Osteocyte (in vitro differentiated cells): ENCODE measurements at regions not wholly inside any gene's neighbourhood (a gene's known extent, or its start where the extent isn't known, plus 50 kb on each side); places are given as distances from the start of the nearest gene placed in this dataset.

Source experiments
- DNase-seq: peaks from one replicate; pipeline ENCODE4 v3.0.0; 2021; ENCODE audit warnings: mixed read lengths; ENCODE audit not compliant: unreplicated experiment; ENCODE audit errors: extremely low spot score
- H3K27ac Mint-ChIP-seq: one replicate; pipeline ENCODE4 v1.8.0; 2021; ENCODE audit warnings: mild to moderate bottlenecking, mixed read lengths; ENCODE audit not compliant: unreplicated experiment
- H3K27me3 Mint-ChIP-seq: one replicate; pipeline ENCODE4 v1.8.0; 2021; ENCODE audit warnings: mixed read lengths; ENCODE audit not compliant: unreplicated experiment
- H3K36me3 Mint-ChIP-seq: one replicate; pipeline ENCODE4 v1.8.0; 2021; ENCODE audit warnings: mixed read lengths; ENCODE audit not compliant: unreplicated experiment
- H3K4me1 Mint-ChIP-seq: one replicate; pipeline ENCODE4 v1.8.0; 2021; ENCODE audit warnings: mixed read lengths; ENCODE audit not compliant: unreplicated experiment
- H3K4me3 Mint-ChIP-seq: one replicate; pipeline ENCODE4 v1.8.0; 2021; ENCODE audit warnings: mild to moderate bottlenecking, moderate library complexity, mixed read lengths; ENCODE audit not compliant: unreplicated experiment
- H3K9me3 Mint-ChIP-seq: one replicate; pipeline ENCODE4 v1.8.0; 2021; ENCODE audit warnings: mixed read lengths; ENCODE audit not compliant: unreplicated experiment
- CTCF ChIP-seq: fragments of 200-600 bp; sonication (generic); IDR thresholded peaks from 2 replicates; pipeline ENCODE4 v1.5.0; 2021; ENCODE audit warnings: antibody characterized with exemption, mild to moderate bottlenecking, moderate library complexity

GRCh38 chr3:106365061-106365691 is 496.4 kb upstream of the CBLB start:
- Mint-ChIP-seq H3K27me3 (no peaks in the 10 kb centered on the region), H3K4me1 (peaks cover 2% of the 10 kb centered on the region), H3K36me3 (no peaks in the 10 kb centered on the region), H3K9me3 (no peaks in the 10 kb centered on the region), H3K27ac (no peak overlapping the region), H3K4me3 (no peak overlapping the region)
- TF ChIP-seq CTCF = no peak
- no peak for DNase-seq

- TF ChIP-seq CTCF = no peak
- H3K4me3 Mint-ChIP-seq = no peak overlapping the region
- no peaks in the 10 kb centered on the region for H3K9me3 Mint-ChIP-seq
- no peak overlapping the region for H3K27ac Mint-ChIP-seq
- H3K27me3 Mint-ChIP-seq = no peaks in the 10 kb centered on the region
- DNase-seq = no peak
- no peaks in the 10 kb centered on the region for H3K36me3 Mint-ChIP-seq
- peaks cover 2% of the 10 kb centered on the region for H3K4me1 Mint-ChIP-seq
Measured at GRCh38 chr3:106366352-106366751, 497.5 kb upstream of the CBLB start.

GRCh38 chr3:106367496-106367895 is 498.7 kb upstream of the CBLB start:
- Mint-ChIP-seq H3K4me3 (no peak overlapping the region), H3K36me3 (no peaks in the 10 kb centered on the region), H3K4me1 (peaks cover 2% of the 10 kb centered on the region), H3K9me3 (no peaks in the 10 kb centered on the region), H3K27me3 (no peaks in the 10 kb centered on the region), H3K27ac (no peak overlapping the region)
- DNase-seq = no peak
- TF ChIP-seq CTCF = no peak

GRCh38 chr3:106371221-106371970 is 502.6 kb upstream of the CBLB start:
- Mint-ChIP-seq H3K4me3 (no peak overlapping the region), H3K4me1 (peaks cover 5% of the 10 kb centered on the region), H3K27ac (no peak overlapping the region), H3K27me3 (no peaks in the 10 kb centered on the region), H3K36me3 (no peaks in the 10 kb centered on the region), H3K9me3 (no peaks in the 10 kb centered on the region)
- no peak for DNase-seq
- no peak for TF ChIP-seq CTCF

- Mint-ChIP-seq H3K4me3 (no peak overlapping the region), H3K9me3 (no peaks in the 10 kb centered on the region), H3K36me3 (no peaks in the 10 kb centered on the region), H3K27me3 (no peaks in the 10 kb centered on the region), H3K27ac (no peak overlapping the region), H3K4me1 (peaks cover 5% of the 10 kb centered on the region)
- no peak for TF ChIP-seq CTCF
- no peak for DNase-seq
Measured at GRCh38 chr3:106371971-106372805, 503.4 kb upstream of the CBLB start.
